CD14-positive monocyte (primary cell): ENCODE measurements at regions not wholly inside any gene's neighbourhood (a gene's known extent, or its start where the extent isn't known, plus 50 kb on each side); places are given as distances from the start of the nearest gene placed in this dataset.

ENCODE experiments used
- DNase-seq, 3 donors: peaks; one replicate each; pipeline ENCODE4 v3.0.0-alpha.2; 2011 to 2022
- H2AFZ ChIP-seq: 2 replicates; pipeline ENCODE4 v1.6.0; 2012; ENCODE audit warnings: mild to moderate bottlenecking, low read depth, low read length, inconsistent platforms; ENCODE audit not compliant: insufficient read depth, poor library complexity, severe bottlenecking
- H3K27ac ChIP-seq, 2 donors: 1 replicate in 1 of 2; 2 replicates in 1 of 2; pipeline ENCODE4 v1.5.1; 2012 to 2013; ENCODE audit warnings: low read length in 2 of 2, control low read depth in 1 of 2, inconsistent platforms in 1 of 2, low read depth in 1 of 2, mild to moderate bottlenecking in 1 of 2
- H3K27me3 ChIP-seq, 2 donors: one replicate each; pipeline versions ENCODE4 v1.6.0 to v1.6.1; 2011 to 2013; ENCODE audit warnings: low read length in 2 of 2; ENCODE audit not compliant: control insufficient read depth in 2 of 2, insufficient read depth in 2 of 2
- H3K36me3 ChIP-seq, 2 donors: replicated peaks in 1 of 2; 1 replicate in 1 of 2; 2 replicates in 1 of 2; pipeline versions ENCODE4 v1.5.1 to v1.6.1; 2012 to 2013; ENCODE audit warnings: low read length in 2 of 2, control low read depth in 1 of 2, inconsistent platforms in 1 of 2, mild to moderate bottlenecking in 1 of 2; ENCODE audit not compliant: insufficient read depth in 2 of 2, control insufficient read depth in 1 of 2
- H3K4me1 ChIP-seq, 2 donors: 1 replicate in 1 of 2; 2 replicates in 1 of 2; pipeline versions ENCODE4 v1.5.1 to v1.6.1; 2012 to 2013; ENCODE audit warnings: low read length in 2 of 2, control low read depth in 1 of 2, inconsistent platforms in 1 of 2, mild to moderate bottlenecking in 1 of 2, moderate library complexity in 1 of 2; ENCODE audit not compliant: insufficient read depth in 2 of 2, control insufficient read depth in 1 of 2
- H3K4me2 ChIP-seq: replicated peaks from 2 replicates; pipeline ENCODE3; 2012; ENCODE audit warnings: low read length, moderate library complexity, mild to moderate bottlenecking; ENCODE audit not compliant: poor library complexity, severe bottlenecking; ENCODE audit errors: extremely low read depth
- H3K4me3 ChIP-seq, 3 experiments: fragments of 200-600 bp in 1 of 3; sonication (generic) in 1 of 3; replicated peaks in 1 of 3; 1 replicate in 2 of 3; 2 replicates in 1 of 3; pipeline ENCODE4 v1.5.1; 2011 to 2013; ENCODE audit warnings: low read length in 3 of 3, mild to moderate bottlenecking in 3 of 3, control low read depth in 2 of 3, low read depth in 2 of 3, inconsistent platforms in 1 of 3, moderate library complexity in 1 of 3
- H3K79me2 ChIP-seq: 2 replicates; pipeline ENCODE4 v1.6.0; 2012; ENCODE audit warnings: mild to moderate bottlenecking, control low read depth, inconsistent platforms, low read length, moderate library complexity; ENCODE audit not compliant: insufficient read depth
- H3K9ac ChIP-seq: 2 replicates; pipeline ENCODE4 v1.6.0; 2017; ENCODE audit warnings: low read length, mild to moderate bottlenecking; ENCODE audit not compliant: insufficient read depth, poor library complexity, severe bottlenecking
- H3K9me3 ChIP-seq, 2 donors: replicated peaks in 1 of 2; 1 replicate in 1 of 2; 2 replicates in 1 of 2; pipeline versions ENCODE4 v1.5.1 to v1.6.1; 2012 to 2013; ENCODE audit warnings: low read length in 2 of 2, control low read depth in 1 of 2; ENCODE audit not compliant: control insufficient read depth in 1 of 2, insufficient read depth in 1 of 2
- H4K20me1 ChIP-seq: 2 replicates; pipeline ENCODE4 v1.6.0; 2012; ENCODE audit warnings: mild to moderate bottlenecking, low read length, control low read depth, moderate library complexity; ENCODE audit not compliant: insufficient read depth
- H3K27ac Mint-ChIP-seq, 7 donors: one replicate each; pipeline ENCODE4 v1.8.0; 2020; ENCODE audit warnings: mild to moderate bottlenecking in 7 of 7, mixed read lengths in 7 of 7, moderate library complexity in 6 of 7, inconsistent platforms in 2 of 7
- H3K27me3 Mint-ChIP-seq, 3 donors: one replicate each; pipeline ENCODE4 v1.8.0; 2021 to 2022; ENCODE audit warnings: low read depth in 3 of 3, mild to moderate bottlenecking in 3 of 3, mixed read lengths in 3 of 3, moderate library complexity in 3 of 3, inconsistent platforms in 1 of 3
- H3K36me3 Mint-ChIP-seq, 2 donors: one replicate each; pipeline ENCODE4 v1.8.0; 2020; ENCODE audit warnings: mixed read lengths in 2 of 2, inconsistent platforms in 1 of 2, mild to moderate bottlenecking in 1 of 2
- H3K4me1 Mint-ChIP-seq: one replicate; pipeline ENCODE4 v1.8.0; 2020; ENCODE audit warnings: mild to moderate bottlenecking, mixed read lengths
- H3K4me3 Mint-ChIP-seq, 2 donors: one replicate each; pipeline ENCODE4 v1.8.0; 2020; ENCODE audit warnings: mild to moderate bottlenecking in 2 of 2, mixed read lengths in 2 of 2, moderate library complexity in 1 of 2
- H3K9me3 Mint-ChIP-seq, 7 donors: one replicate each; pipeline ENCODE4 v1.8.0; 2020 to 2022; ENCODE audit warnings: mixed read lengths in 7 of 7, mild to moderate bottlenecking in 6 of 7, moderate library complexity in 6 of 7, inconsistent platforms in 2 of 7
- WGBS: methylation state at CpG from one replicate; pipeline ENCODE4 v1.1.5; 2013; ENCODE audit warnings: missing lambda C conversion rate; ENCODE audit not compliant: insufficient coverage; 5-methylcytosine and 5-hydroxymethylcytosine counted together
- intact Hi-C, 2 donors: fragments of 100-400 bp; cut with micrococcal nuclease; formaldehyde crosslinking; loops; one replicate each; pipeline versions ENCODE4 v1.15.0 to v1.15.1; 2023
- TF ChIP-seq, protein P1 (sequence below): fragments of 200-600 bp; IDR thresholded peaks from one replicate; pipeline ENCODE4 v1.8.0; 2022; ENCODE audit warnings: antibody characterized with exemption, mild to moderate bottlenecking

DNA sequence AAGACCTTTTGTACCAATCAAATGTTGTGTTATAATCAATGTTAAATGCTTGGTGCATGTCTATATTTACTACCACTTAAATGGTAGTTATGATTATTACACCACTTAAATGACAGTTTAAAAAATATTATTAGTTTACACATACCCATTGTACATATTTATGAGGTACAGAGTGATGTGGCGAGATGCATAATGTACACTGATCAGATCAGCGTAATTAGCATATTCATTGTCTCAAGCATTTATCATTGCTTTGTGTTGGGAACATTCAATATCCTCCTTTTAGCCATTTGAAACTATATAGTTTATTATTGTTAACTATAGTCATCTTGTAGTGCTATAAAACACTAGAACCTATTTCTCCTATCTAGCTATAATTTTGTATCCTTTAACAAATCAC is 434.4 kb upstream of the ACTBL2 start:
- no peak for DNase-seq
- H3K27ac Mint-ChIP-seq = no peak overlapping the region
- H3K9me3 Mint-ChIP-seq = peaks cover 0 to 4% (median 0%) of the 10 kb centered on the region in 7 donors
- H3K27ac ChIP-seq = no peak overlapping the region
- no CpG with 5 or more reads among the region's 2 CpGs for WGBS
- no peaks in the 10 kb centered on the region for H3K4me1 Mint-ChIP-seq
- H3K36me3 Mint-ChIP-seq = no peaks in the 10 kb centered on the region
- H3K4me2 ChIP-seq = no peak overlapping the region
- no peaks in the 10 kb centered on the region for H3K79me2 ChIP-seq
- H3K27me3 Mint-ChIP-seq = no peaks in the 10 kb centered on the region
- H3K27me3 ChIP-seq = no peaks in the 10 kb centered on the region
- TF ChIP-seq, protein P1, sequence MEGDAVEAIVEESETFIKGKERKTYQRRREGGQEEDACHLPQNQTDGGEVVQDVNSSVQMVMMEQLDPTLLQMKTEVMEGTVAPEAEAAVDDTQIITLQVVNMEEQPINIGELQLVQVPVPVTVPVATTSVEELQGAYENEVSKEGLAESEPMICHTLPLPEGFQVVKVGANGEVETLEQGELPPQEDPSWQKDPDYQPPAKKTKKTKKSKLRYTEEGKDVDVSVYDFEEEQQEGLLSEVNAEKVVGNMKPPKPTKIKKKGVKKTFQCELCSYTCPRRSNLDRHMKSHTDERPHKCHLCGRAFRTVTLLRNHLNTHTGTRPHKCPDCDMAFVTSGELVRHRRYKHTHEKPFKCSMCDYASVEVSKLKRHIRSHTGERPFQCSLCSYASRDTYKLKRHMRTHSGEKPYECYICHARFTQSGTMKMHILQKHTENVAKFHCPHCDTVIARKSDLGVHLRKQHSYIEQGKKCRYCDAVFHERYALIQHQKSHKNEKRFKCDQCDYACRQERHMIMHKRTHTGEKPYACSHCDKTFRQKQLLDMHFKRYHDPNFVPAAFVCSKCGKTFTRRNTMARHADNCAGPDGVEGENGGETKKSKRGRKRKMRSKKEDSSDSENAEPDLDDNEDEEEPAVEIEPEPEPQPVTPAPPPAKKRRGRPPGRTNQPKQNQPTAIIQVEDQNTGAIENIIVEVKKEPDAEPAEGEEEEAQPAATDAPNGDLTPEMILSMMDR = no peak
- H4K20me1 ChIP-seq = no peaks in the 10 kb centered on the region
- H3K9ac ChIP-seq = no peak overlapping the region
- H3K4me3 Mint-ChIP-seq = no peak overlapping the region
- intact Hi-C loops = no loop called here
- no peaks in the 10 kb centered on the region for H3K4me1 ChIP-seq
- H2AFZ ChIP-seq = no peak overlapping the region
- no peaks in the 10 kb centered on the region for H3K9me3 ChIP-seq
- H3K4me3 ChIP-seq = no peak overlapping the region
- no peaks in the 10 kb centered on the region for H3K36me3 ChIP-seq

DNA sequence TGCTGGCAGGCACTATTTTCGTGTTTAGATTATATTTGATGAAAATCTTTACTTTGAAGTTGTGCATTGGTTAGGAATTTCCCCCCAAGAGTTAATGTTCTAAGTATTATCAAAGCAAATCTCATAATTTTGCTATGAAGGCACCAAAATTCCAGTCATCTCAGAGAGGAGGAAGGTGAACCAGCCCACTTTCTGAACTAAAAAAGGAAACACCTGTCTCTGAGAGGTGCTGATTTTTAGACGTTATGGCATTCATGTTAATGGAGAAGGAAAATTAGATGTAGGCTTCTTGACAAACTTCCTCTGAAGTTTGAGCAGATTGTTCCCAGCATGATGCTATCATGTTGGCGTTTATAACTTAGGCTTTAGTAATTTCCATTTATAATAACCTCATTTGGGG is 432.9 kb upstream of the ACTBL2 start:
- Mint-ChIP-seq H3K4me1 (no peaks in the 10 kb centered on the region), H3K27me3 (no peaks in the 10 kb centered on the region), H3K27ac (no peak overlapping the region), H3K36me3 (no peaks in the 10 kb centered on the region), H3K4me3 (no peak overlapping the region), H3K9me3 (peaks cover 0 to 4% (median 0%) of the 10 kb centered on the region in 7 donors)
- H4K20me1 ChIP-seq = no peaks in the 10 kb centered on the region
- no peak overlapping the region for H3K4me3 ChIP-seq
- no peaks in the 10 kb centered on the region for H3K36me3 ChIP-seq
- no peak overlapping the region for H3K4me2 ChIP-seq
- H3K9me3 ChIP-seq = no peaks in the 10 kb centered on the region
- H2AFZ ChIP-seq = no peak overlapping the region
- WGBS = 0% methylated on average over 1 of the region's 3 CpGs
- H3K4me1 ChIP-seq = no peaks in the 10 kb centered on the region
- DNase-seq = no peak
- H3K27me3 ChIP-seq = no peaks in the 10 kb centered on the region
- H3K27ac ChIP-seq = no peak overlapping the region
- H3K79me2 ChIP-seq = no peaks in the 10 kb centered on the region
- TF ChIP-seq, protein P1 = no peak
- no peak overlapping the region for H3K9ac ChIP-seq
- intact Hi-C loops = no loop called here
